ENCODE measurements at regions not wholly inside any gene's neighbourhood (a gene's known extent, or its start where the extent isn't known, plus 50 kb on each side); places are given as distances from the start of the nearest gene placed in this dataset.

DNA sequence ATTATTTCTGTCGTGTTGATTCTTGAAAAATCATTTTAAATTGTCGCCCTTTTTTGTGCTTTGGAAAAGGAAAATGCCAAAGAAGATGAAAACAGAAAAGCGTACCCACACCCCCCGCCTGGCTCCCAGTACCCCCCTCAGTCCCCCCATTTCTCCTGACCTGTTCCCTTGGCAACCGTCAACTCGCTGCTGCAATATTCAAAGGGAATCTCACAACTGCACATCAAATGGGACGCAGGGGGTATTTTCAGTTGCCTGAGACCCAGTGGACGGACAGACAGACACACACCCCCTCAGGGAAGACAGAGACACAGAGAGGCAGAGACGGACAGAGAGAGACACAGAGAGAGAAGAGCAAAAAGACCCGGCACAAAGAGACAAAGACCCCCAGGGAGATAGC is 83.5 kb upstream of the PRR20G start:
- no peak for DNase-seq

DNA sequence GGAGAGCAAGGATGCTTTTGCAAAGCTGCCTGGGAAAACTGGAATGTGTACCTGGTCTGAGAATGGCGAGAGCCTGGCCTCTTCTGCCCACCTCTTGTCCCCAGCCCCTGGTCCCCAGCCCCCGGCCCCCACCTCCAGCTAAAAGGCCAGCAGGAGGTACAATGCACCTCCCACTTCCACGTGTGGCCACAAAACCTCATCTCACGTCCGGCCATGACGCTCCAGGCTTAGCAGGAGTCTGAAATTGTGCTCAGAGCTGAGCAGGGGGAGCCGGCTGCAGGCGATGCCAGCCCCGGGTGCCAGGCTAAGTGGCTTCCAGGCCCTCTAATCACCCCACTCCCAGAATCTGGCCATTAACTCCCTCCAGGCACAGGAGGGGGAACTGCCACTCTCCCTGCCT is 83.1 kb upstream of the PRR20G start:
- DNase-seq = no peak

DNA sequence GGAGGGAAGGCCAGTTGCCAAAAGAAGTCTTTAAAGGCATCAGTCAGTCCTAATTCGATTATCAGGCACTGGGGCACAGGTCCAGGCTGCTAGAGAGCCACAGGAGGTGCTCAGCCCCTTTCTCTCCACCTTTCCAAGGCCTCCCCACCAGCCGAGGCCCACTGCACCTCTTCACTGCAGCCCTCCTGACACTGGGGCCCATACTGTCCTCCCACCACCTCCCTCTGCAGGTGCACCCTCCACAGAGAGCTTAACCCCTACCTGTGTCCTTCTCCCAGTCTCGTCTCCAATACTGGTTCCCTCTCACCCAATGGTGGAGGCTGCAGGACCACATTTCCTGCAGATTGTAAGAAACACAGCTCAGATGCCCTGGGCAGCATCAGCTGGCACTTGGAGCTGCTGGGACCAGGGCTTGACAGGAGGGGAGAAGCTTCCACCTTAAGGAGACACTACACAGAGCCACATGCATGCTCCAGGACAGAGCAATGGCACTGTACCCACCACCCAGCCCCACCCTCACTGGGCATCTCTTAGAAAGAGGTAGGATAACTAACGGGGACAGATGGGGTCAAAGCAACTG is 81.6 kb upstream of the PRR20G start:
- DNase-seq = no peak

DNA sequence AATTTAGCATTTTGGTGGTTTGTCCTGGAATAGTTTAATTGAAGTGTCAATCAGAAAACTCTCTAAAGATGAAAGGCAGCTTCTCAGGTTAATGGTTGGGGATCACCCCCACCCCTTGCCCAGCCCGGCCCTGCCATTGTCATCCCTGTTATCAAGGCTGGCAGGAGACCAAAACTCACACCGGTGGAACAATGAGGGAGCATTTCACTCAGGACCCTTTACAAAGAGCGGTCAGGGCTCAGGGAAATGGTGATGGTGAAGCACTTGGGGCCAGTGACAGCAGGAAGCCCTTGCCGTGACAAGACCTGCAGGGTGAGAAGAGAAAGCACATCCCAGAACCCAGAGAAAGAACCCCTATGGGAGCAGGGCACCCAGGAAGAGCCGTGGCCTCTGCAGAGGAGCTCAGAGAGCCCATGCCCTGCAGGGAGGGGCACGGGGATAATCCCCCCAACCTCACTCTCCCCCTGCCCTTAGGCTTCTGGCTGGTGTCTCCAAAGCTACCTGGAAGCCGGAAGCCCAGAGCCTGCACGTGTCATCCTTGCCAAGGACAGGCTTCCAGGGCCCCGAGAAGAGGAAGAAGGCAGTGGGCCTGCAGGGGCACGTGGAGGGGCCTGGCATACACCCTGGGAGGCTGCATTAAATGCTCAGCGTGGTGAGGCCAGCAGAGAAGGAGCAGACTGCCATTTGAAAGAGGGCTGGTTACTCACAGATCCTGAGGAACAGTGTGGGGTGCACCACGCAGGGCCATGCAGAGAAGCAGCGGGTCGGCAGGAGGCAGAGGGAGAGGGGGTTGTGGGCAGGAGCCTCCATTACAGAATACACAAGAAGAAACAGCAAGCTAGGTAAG is 80.6 kb upstream of the PRR20G start:
- peak; percentile 41 for DNase-seq

DNA sequence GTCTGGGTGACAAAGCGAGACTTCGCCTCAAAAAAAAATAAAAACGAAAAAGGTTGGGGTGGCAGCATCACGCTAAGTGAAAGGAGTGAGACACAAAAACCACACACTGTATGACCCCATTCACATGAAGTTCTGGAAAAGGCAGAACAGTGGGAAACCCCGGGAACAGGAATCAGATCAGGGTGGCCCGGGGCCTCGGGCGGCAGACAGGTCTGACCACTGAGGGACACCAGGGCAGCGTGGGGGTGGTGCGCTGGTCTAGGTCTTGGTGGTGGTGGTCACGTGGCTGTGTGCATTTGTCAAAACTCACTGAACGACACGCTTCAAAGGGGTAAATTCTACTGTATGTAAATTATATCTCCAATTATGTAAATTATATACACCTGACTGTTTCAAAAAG is 79.7 kb upstream of the PRR20G start:
- DNase-seq = no peak

DNA sequence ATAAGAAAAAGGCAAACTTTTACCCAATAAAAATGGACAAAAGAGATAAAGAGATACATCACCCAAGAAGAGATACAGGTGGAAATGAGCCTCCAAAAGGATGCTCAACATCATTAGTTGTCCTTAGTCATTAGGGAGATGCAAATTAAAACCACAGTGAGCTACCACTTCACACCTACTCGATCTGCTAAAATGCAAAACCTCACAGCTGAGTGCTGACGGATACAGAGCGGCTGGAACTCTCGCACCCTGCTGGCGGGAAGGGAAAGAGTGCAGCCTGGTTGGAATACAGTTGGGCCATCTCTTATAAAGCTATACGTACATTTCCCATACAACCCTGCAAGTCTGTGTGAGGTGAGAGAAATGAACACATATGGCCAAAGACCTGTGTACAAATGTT is 78.5 kb upstream of the PRR20G start:
- no peak for DNase-seq

DNA sequence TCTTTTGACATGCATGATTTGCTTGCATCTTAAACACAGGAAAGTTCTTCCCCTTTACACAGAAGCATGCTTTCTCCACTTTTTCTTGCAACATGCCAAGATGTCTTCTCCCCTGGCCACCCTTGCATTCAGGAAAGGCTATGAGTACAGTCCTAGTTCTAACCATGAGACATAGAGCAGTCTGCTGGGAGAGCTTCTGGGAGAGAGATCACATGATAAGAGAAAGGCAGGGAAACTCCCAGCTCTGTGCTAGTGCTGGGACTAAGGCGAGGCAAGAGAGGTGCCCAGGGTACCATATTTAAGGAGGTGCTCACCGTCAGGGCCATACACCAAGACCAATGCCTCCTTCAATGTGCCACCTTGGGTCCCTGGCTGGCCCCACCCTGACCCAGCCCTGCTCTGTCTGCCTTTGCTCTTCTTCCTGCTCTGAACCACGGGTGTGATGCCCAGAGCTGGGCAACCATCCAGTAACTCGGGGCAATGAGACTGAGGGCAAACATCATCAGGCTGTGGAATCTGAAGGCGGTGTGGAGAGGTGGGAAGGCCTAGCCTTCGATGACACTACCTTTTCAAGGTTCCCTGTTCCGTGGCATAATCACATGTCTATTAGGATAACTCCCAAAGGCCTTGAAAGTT is 77.4 kb upstream of the PRR20G start:
- DNase-seq = peak; percentile 3

DNA sequence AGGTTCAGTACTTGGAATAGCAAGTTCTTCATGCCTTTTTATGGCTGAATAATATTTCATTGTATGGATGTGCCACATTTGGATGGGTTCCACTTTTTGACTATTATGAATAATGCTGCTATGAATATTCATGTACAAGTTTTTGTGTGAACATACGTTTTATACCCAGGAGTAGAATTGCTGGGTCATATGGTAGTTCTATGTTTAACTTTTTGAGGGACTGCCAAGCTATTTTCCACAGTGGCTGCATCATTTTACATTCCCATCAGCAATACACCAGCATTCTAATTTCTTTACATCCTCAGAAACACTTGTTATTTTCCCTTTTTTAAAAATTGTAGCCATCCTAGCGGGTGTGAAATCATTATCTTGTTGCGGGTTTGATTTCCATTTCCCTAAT is 76.0 kb upstream of the PRR20G start:
- DNase-seq = no peak

DNA sequence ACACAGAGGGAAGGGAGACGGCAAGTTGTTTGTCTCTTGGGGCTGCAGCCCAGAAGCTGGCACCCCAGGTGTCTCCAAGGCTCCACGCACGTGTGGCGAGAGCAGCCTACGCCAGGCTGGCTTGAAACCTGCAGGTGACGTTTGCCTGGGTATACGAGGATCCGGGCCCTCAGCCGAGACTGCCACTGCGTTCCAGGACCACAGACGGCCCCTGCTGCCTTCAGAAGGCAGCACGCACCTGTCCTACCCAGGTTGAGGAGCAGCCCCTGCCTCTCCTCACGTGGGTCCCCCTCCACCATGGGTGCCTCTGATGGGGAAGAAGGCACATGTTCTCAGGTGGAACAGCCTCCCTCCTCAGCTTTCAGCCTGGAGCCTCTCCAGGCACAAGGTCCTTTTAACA is 75.3 kb upstream of the PRR20G start:
- no peak for DNase-seq

DNA sequence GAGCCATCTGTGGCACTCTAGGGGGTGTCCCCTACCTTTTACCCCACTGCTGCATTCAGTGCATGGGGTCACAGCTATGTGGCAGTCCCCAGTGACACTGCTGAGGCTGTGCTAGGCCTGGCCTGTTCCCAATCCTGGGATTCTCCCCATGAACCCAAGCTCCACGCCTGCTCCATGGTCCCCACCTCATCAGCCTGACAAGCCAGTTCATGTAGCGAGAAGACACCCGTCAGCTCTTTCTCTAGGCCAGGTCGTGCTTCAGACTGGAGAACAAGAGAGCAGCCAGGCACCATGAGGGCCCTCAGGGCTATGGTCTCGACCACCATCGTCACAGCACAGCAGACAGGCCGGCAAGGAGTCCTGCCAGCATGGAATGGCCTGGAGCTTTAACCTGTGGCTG is 72.8 kb upstream of the PRR20G start:
- DNase-seq = no peak

DNA sequence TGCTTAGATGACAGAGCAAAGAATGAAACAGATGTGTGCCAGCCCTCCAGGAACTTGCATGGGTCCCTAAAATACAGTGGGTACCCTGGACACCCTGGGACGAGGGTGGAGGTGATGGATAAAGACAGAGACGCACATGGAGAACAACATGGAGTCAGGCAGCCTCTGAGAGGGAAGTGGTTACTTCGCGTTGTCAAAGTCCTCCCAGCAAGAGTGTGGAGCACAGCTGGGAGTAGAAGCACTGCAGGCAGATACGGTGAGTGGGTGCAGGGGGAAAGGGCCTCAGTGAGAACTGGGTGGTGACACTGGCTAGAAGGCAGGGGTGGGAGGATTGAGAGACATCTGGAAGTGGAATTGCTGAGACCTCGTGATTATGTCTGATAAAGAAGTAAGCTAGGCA is 70.8 kb upstream of the PRR20G start:
- no peak for DNase-seq

DNA sequence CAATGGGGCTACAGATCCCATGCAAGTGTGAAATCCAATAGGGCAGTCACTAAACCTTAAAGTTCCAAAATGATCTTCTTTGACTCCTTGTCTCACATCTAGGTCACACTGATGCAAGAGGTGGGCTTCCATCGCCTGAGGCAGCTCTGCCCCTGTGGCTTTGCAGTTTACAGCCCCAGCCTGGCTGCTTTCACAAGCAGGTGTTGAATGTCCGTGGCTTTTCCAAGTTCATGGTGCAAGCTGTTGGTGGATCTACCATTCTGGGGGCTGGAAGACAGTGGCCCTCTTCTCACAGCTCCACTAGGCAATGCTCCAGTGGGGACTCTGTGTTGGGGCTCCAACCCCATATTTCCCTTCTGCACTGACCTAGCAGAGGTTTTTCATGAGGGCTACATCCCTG is 68.5 kb upstream of the PRR20G start:
- no peak for DNase-seq

DNA sequence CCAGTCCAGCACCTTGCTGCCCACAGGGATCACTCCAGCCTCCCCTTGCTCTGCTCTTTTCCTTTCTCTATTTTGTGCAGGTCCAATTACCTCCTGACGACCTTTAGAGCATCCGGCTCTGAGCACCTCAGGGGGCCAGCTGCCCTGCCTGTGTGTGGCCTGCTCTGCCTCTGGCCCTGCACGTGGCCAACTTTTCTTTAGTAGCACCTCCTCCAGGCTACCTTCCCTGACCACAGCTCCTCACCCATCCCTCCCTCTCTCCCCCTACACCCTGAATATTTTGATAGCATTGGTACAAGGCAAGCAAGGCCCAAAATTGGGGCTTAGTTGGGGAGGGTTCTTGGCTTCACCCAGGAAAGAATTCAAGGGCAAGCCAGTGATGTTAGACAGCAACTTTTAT is 66.9 kb upstream of the PRR20G start:
- no peak for DNase-seq

DNA sequence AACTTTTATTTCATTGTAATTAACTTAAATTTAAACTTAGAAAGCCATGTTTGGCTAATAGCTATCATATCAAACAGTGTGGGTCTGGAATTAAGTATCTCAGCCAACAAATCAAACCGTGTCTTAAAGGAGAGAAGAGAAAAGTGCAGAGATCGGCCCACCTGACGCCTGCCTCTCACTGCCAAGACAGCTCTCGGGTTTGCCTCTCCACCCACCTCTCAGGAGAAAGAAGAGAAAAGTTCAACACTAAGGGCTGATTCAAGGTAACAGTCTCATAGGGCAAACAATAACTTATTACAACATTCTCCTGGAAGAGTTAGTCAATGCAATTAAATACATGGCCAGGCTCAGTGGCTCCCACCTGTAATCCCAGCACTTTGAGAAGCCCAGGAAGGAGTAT is 64.8 kb upstream of the PRR20G start:
- DNase-seq = no peak

DNA sequence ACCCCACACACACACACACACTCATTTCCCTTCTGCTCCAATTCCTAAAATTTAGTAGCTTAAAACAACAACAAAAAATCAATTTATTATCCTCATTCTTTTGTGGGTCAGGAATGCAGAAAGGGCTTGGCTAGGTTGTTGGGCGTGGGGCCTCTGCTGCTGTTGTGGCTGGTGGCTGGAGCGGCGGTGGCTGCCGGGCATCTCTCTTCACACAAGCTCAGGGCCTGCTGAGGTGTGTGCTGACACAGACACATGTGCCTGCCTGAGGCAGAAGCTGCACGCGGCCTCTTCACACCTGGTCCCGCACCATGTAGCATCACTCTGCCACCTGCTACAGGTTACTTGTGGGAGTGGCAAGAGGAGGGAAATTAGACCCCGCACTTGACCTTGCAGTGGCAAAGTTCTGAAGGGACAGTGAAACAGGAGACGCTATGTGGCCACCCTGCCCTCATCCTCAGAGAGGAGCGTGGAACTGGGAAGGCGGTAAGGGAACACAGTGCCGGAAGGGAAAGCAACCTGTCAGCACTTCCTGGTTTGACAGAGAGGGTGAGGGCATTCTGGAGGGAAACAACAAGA is 64.0 kb upstream of the PRR20G start:
- DNase-seq = peak; percentile 16

DNA sequence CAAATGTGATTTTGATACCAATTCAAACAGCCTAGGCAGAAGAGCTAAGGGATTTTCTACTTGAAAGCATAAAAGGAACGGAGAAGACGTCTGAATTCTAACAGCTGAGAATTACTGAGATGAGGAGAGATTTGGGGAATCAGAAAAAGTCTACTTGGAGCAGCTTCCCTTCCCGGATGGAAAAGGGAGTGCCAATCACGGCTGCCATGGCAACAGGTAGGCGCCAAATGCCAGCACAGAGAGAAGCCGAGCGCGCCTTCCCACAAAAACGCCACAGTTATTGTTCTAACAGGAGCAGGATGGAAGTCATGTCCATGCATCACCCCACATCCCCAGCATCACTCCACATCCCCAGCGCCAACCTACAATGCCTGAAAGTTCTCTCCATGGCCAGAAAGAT is 63.5 kb upstream of the PRR20G start:
- DNase-seq = no peak

DNA sequence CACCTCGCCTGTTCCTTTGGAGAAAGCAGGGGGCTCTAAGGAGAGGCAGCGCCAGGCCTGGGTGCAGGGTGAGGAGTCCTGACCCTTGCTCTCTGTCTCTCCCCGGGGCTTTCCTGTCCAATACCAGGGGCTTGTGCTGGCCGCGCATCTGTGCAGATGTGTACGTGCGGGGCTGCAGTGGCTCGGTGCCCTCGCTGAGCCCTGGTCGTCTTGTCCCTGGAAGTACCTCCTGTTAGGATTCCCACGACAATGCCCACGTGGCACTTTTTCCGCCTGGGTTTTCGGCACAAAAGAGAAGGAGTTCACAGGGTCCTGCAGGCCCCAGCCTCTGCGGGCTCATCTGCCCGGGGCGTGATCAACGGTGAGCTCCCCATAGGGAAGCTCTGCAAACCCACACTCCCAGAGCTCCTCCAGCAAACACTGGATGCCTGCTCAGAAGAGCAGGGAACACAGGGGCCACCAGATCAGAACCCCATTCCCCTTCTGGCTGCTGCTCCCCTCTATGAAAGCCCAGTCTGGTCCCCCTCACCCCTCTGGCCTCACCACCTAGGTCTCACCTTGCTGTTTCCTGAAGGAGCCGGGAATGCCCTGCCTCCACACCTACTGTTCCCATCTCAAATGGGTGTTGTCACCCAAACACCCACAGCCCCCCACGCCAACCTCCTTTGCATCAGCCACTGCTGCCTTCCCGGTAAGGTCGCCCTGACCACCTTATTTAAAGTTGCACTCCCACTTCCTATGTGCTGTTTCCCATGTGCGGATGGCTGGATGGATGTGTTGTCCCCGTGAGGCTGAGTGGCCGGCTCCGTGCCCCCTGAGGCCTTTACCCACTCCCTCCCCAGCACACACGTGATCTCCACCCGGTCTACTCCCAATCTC is 62.6 kb upstream of the PRR20G start:
- DNase-seq = no peak

DNA sequence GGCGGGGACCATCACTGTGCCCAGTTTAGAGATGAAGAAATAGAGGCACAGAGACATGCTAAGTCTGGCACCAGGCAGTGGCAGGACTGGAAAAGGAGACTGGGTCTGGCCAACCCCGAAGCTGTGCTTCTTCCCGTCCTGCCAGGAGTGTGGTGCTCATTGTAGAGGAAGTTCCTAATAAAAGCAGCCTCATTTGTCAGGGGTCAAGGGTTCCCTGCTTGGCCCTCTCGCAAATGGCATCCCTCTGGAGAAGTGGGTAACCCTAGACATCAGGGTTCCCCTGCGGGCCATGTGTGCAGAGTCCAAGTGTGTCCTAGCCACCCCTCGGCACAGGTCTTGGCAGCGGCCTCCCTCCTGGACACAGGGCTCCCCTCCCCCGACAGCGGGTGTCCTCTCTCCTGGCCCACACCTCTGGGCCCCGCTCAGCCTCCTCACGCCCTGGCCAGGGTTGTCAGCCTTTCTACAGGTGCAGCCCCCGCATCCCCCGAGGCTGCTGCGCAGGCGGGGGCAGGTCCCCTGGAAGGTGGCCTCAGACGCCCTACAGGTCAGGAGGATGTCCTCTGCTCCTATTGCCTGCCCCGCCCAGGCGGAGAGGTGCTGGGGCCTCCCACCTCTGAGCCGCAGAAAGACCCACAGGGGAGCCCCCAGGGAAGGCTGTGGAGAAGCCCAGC is 61.8 kb upstream of the PRR20G start:
- DNase-seq = no peak

DNA sequence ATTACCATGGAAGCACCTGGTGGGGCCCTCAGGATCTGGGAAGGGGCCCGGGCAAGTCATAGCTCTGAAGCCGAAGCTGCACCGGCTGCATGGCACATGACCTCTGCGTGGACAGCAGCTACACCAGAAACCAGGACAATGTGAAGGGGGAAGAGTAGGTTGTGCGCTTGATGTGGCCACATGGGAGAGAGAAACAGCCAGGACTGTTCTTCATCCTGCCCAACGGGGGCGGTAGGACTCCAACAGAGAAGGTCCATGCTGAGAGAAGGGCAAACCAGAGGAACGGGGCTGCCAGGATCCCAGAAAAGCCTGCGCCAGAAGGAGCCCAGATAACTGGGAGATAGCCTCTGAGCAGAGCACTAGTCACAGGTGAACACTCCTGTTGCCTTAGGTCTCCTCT is 54.9 kb upstream of the PRR20G start:
- no peak for DNase-seq

DNA sequence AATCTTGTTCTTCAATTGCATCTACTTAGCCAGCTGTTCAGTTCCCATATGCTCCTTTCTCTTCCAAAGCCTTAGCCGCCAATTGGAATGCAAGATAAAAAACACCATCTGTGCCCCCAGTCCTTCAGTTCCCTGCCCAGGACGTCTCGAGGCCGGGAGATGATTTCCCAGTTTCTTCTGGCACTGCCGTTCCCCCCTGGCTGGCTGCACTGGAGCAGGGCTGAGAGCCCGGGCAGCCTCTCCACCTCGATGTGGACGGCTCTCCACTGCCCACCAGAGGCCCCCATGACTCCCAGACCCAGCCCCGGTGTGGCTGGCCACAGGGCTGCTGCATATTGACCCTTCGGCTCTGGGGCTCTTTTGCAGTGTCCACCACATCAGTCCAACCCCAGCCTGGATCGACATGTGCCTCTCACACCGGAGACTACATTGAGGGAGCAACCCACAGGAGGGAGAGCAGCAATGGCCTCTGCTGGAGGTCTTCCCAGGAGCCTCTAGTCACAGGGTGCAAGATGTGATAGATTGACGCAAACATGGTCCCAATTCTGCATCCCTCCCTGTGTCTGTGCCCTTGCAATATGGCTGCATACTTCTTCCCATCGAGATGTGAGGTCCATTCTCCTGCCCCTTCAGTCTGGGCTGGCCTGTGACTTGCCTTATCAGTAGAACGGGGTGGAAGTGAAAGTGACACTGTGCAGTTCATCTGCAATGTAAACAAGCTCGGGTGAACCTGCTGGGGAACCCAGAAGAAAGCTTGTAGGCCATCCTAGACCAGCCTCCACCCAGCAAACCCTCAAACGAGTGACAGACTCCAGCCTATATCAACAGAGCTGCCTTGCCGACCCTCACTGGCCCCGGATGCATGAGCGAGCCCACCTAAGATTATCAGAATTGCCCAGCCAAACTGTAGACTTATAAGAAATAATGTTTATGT is 52.3 kb upstream of the PRR20G start:
- DNase-seq = no peak

DNA sequence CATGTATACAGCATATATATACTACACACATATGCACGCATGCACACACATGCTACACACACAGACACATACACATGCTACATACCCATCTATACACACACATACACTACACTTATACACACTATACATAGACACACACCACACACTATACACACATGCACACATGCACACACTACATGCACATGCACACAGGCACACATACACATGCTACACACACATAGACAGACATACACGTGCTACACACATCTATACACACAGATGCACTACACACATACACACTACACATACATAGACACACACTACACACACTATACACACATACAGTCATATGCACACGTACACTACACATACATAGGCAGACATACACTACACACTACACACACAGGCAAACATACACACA is 51.2 kb upstream of the PRR20G start:
- DNase-seq = no peak

All from NCI-H69 (cell line).